Lower leg skin (tissue), 3 donors: ENCODE measurements at regions not wholly inside any gene's neighbourhood (a gene's known extent, or its start where the extent isn't known, plus 50 kb on each side); places are given as distances from the start of the nearest gene placed in this dataset.

ENCODE experiments used
- POLR2A ChIP-seq, 2 donors: fragments of 450-650 bp; IDR thresholded peaks; one replicate each; pipeline ENCODE4 v1.6.1; 2016 to 2017; ENCODE audit warnings: antibody characterized with exemption in 2 of 2, mild to moderate bottlenecking in 1 of 2, moderate library complexity in 1 of 2
- TF ChIP-seq, protein P1 (sequence below), 3 donors: fragments of 450-650 bp; IDR thresholded peaks; one replicate each; pipeline ENCODE4 v1.5.1; 2016; ENCODE audit warnings: antibody characterized with exemption in 3 of 3, mild to moderate bottlenecking in 3 of 3, moderate library complexity in 2 of 3

DNA sequence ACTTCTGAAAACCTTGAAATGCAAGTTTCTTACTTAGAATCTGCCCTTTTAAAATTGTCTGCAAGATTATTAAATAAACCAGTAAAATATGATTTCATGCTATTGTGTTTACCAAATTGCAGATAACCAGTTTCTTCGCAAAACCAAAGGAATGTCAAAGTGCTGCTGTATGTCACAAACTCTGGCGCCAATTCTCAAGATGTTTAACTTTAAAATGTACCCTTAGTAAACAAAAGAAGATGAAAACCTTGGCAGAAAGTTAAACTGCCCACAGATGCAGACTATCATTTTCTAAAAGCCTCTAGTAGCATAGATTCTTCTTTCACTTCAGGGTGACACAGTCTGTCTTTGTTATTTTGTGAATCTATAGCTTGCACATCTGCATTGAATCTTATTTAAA, 189.2 kb downstream of the SLITRK6 start:
- TF ChIP-seq, protein P1, sequence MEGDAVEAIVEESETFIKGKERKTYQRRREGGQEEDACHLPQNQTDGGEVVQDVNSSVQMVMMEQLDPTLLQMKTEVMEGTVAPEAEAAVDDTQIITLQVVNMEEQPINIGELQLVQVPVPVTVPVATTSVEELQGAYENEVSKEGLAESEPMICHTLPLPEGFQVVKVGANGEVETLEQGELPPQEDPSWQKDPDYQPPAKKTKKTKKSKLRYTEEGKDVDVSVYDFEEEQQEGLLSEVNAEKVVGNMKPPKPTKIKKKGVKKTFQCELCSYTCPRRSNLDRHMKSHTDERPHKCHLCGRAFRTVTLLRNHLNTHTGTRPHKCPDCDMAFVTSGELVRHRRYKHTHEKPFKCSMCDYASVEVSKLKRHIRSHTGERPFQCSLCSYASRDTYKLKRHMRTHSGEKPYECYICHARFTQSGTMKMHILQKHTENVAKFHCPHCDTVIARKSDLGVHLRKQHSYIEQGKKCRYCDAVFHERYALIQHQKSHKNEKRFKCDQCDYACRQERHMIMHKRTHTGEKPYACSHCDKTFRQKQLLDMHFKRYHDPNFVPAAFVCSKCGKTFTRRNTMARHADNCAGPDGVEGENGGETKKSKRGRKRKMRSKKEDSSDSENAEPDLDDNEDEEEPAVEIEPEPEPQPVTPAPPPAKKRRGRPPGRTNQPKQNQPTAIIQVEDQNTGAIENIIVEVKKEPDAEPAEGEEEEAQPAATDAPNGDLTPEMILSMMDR (IDR thresholded peaks at IDR 0.05) = no peak
- TF ChIP-seq POLR2A (IDR thresholded peaks at IDR 0.05) = no peak
